H1 (cell line): ENCODE measurements at regions not wholly inside any gene's neighbourhood (a gene's known extent, or its start where the extent isn't known, plus 50 kb on each side); places are given as distances from the start of the nearest gene placed in this dataset.

Experiments
- BCL11A ChIP-seq, 2 experiments: IDR thresholded peaks; one replicate each; pipeline ENCODE4 v1.6.1; 2011; ENCODE audit warnings: low read depth in 2 of 2, low read length in 2 of 2, mild to moderate bottlenecking in 2 of 2
- BRCA1 ChIP-seq: IDR thresholded peaks from 2 replicates; pipeline ENCODE4 v1.6.1; 2012; ENCODE audit warnings: low read depth, low read length, improper control_type of control experiment
- CBX8 ChIP-seq: fragments of 300-800, 300-1000 bp; sonication (generic); IDR thresholded peaks from 2 replicates; pipeline ENCODE4 v1.7.1; 2016; ENCODE audit warnings: low read depth, low read length, borderline replicate concordance
- CEBPB ChIP-seq: IDR thresholded peaks from 2 replicates; pipeline ENCODE4 v1.6.1; 2012; ENCODE audit warnings: low read depth, low read length
- HDAC2 ChIP-seq, 2 experiments: fragments of 300-600 bp in 1 of 2; sonication (generic) in 1 of 2; IDR thresholded peaks; 2 replicates each; pipeline ENCODE4 v1.6.1; 2011 to 2012; ENCODE audit warnings: low read depth in 2 of 2, low read length in 2 of 2, mild to moderate bottlenecking in 2 of 2, moderate library complexity in 2 of 2, borderline replicate concordance in 1 of 2, inconsistent platforms in 1 of 2
- MAX ChIP-seq: IDR thresholded peaks from 2 replicates; pipeline ENCODE4 v1.6.1; 2012; ENCODE audit warnings: inconsistent platforms
- RXRA ChIP-seq: IDR thresholded peaks from 2 replicates; pipeline ENCODE4 v1.6.1; 2011; ENCODE audit warnings: low read depth, mild to moderate bottlenecking, low read length, moderate library complexity; ENCODE audit not compliant: insufficient read depth
- TCF12 ChIP-seq: IDR thresholded peaks from 2 replicates; pipeline ENCODE4 v1.6.1; 2011; ENCODE audit warnings: low read depth, mild to moderate bottlenecking, low read length
- ZNF274 ChIP-seq: IDR thresholded peaks from 2 replicates; pipeline ENCODE4 v1.7.0; 2012; ENCODE audit warnings: low read length, borderline replicate concordance; ENCODE audit errors: extremely low read depth
- TF ChIP-seq, protein P1 (sequence below): fragments of 300-600 bp; sonication (generic); IDR thresholded peaks from 2 replicates; pipeline ENCODE4 v1.7.1; 2012; ENCODE audit warnings: low read length, moderate library complexity, mild to moderate bottlenecking, inconsistent platforms; ENCODE audit not compliant: insufficient replicate concordance

GRCh38 chr11:116193321-116194131 lies 579.3 kb downstream of the BUD13 start (continued):
- TF ChIP-seq, protein P1, sequence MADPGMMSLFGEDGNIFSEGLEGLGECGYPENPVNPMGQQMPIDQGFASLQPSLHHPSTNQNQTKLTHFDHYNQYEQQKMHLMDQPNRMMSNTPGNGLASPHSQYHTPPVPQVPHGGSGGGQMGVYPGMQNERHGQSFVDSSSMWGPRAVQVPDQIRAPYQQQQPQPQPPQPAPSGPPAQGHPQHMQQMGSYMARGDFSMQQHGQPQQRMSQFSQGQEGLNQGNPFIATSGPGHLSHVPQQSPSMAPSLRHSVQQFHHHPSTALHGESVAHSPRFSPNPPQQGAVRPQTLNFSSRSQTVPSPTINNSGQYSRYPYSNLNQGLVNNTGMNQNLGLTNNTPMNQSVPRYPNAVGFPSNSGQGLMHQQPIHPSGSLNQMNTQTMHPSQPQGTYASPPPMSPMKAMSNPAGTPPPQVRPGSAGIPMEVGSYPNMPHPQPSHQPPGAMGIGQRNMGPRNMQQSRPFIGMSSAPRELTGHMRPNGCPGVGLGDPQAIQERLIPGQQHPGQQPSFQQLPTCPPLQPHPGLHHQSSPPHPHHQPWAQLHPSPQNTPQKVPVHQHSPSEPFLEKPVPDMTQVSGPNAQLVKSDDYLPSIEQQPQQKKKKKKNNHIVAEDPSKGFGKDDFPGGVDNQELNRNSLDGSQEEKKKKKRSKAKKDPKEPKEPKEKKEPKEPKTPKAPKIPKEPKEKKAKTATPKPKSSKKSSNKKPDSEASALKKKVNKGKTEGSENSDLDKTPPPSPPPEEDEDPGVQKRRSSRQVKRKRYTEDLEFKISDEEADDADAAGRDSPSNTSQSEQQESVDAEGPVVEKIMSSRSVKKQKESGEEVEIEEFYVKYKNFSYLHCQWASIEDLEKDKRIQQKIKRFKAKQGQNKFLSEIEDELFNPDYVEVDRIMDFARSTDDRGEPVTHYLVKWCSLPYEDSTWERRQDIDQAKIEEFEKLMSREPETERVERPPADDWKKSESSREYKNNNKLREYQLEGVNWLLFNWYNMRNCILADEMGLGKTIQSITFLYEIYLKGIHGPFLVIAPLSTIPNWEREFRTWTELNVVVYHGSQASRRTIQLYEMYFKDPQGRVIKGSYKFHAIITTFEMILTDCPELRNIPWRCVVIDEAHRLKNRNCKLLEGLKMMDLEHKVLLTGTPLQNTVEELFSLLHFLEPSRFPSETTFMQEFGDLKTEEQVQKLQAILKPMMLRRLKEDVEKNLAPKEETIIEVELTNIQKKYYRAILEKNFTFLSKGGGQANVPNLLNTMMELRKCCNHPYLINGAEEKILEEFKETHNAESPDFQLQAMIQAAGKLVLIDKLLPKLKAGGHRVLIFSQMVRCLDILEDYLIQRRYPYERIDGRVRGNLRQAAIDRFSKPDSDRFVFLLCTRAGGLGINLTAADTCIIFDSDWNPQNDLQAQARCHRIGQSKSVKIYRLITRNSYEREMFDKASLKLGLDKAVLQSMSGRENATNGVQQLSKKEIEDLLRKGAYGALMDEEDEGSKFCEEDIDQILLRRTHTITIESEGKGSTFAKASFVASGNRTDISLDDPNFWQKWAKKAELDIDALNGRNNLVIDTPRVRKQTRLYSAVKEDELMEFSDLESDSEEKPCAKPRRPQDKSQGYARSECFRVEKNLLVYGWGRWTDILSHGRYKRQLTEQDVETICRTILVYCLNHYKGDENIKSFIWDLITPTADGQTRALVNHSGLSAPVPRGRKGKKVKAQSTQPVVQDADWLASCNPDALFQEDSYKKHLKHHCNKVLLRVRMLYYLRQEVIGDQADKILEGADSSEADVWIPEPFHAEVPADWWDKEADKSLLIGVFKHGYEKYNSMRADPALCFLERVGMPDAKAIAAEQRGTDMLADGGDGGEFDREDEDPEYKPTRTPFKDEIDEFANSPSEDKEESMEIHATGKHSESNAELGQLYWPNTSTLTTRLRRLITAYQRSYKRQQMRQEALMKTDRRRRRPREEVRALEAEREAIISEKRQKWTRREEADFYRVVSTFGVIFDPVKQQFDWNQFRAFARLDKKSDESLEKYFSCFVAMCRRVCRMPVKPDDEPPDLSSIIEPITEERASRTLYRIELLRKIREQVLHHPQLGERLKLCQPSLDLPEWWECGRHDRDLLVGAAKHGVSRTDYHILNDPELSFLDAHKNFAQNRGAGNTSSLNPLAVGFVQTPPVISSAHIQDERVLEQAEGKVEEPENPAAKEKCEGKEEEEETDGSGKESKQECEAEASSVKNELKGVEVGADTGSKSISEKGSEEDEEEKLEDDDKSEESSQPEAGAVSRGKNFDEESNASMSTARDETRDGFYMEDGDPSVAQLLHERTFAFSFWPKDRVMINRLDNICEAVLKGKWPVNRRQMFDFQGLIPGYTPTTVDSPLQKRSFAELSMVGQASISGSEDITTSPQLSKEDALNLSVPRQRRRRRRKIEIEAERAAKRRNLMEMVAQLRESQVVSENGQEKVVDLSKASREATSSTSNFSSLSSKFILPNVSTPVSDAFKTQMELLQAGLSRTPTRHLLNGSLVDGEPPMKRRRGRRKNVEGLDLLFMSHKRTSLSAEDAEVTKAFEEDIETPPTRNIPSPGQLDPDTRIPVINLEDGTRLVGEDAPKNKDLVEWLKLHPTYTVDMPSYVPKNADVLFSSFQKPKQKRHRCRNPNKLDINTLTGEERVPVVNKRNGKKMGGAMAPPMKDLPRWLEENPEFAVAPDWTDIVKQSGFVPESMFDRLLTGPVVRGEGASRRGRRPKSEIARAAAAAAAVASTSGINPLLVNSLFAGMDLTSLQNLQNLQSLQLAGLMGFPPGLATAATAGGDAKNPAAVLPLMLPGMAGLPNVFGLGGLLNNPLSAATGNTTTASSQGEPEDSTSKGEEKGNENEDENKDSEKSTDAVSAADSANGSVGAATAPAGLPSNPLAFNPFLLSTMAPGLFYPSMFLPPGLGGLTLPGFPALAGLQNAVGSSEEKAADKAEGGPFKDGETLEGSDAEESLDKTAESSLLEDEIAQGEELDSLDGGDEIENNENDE = no peak
- TF ChIP-seq TCF12 (no peak), BRCA1 (no peak), CBX8 (no peak), HDAC2 (IDR thresholded peaks at IDR 0.05; ENCODE audit: borderline replicate concordance in 1 of 2, low read depth in 2 of 2, low read length in 2 of 2) (peak in 1 of 2 experiments; percentile 70; a peak in 1 of 4 replicates), ZNF274 (no peak), CEBPB (no peak), MAX (no peak; the same call in 1 of the 2 replicates), BCL11A (IDR thresholded peaks at IDR 0.05; ENCODE audit: low read depth in 2 of 2, low read length in 2 of 2) (no peak), RXRA (no peak)
